ENCODE measurements at regions not wholly inside any gene's neighbourhood (a gene's known extent, or its start where the extent isn't known, plus 50 kb on each side); places are given as distances from the start of the nearest gene placed in this dataset.
"Not testable (repeated sequence)": the region's sequence is repeated elsewhere in the genome, so short reads cannot be mapped to it uniquely, and the experiment has no call there.

DNA sequence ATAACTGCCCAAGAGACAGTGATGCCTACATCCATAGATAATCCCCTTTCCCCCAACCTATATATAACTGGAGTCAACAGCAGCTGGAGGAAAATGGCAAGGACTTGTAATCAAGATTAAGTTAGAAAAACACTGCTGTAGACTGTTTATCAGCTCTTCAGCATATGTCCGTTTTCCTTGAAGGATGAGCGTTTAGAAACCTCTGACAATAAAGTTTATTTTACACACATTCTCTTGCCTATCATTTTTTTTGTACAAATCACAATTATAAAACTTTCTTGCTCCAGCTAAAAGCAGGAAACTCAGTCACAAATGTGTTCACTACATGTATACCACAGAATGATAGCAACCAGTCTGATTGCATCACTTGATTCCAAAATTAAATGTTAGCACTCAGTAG lies 50.8 kb downstream of the PPIAL4G start:
- not testable (repeated sequence) for DNase-seq

DNA sequence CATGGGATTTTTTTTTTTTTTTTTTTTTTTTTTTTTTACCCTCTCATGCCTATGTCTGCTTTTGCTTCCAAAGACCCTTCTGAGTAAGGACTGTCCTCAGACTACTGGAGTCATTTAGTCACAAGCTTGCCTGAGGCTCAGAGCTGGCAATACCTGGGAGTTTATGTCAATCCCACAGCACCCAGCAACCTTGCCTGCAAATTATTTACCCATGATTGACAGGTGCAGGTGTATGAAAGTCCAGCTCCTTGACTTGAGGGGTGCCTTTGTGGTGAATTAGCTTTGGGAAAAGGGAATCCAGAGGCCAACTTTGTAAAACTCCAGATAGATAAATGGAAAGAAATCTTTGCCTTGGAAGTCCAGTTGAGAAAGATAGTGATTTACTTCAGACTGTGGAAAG lies 53.2 kb downstream of the PPIAL4G start:
- DNase-seq = not testable (repeated sequence)

DNA sequence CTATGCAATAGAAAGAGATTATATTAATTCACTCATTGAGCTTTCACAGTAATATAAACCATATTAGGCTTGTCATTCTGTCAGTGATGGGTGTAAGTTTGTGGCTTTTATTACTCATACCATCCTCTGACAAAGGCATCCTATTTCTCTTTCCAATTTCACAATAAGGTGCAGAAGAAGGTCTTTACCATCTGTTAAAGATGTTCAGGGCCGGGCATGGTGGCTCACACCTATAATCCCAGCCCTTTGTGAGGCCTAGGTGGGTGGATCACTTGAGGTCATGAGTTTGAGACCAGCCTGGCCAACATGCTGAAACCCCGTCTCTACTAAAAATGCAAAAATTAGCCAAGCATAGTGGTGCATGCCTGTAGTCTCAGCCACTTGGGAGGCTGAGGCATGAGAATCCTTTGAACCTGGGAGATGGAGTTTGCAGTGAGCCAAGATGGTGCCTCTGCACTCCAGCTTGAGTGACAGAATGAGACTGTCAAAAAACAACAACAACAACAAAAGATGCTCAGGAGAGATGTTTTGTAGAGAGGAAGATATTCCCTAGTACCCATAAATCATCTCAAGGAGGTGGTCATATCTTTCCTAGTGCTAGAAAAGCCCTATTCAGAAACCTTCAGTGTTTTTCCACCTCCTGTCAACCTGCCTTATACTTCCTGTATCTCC lies 56.0 kb downstream of the PPIAL4G start:
- DNase-seq = not testable (repeated sequence)

GRCh38 chr1:148426385-148426784 lies 56.7 kb downstream of the PPIAL4G start:
- not testable (repeated sequence) for DNase-seq

DNA sequence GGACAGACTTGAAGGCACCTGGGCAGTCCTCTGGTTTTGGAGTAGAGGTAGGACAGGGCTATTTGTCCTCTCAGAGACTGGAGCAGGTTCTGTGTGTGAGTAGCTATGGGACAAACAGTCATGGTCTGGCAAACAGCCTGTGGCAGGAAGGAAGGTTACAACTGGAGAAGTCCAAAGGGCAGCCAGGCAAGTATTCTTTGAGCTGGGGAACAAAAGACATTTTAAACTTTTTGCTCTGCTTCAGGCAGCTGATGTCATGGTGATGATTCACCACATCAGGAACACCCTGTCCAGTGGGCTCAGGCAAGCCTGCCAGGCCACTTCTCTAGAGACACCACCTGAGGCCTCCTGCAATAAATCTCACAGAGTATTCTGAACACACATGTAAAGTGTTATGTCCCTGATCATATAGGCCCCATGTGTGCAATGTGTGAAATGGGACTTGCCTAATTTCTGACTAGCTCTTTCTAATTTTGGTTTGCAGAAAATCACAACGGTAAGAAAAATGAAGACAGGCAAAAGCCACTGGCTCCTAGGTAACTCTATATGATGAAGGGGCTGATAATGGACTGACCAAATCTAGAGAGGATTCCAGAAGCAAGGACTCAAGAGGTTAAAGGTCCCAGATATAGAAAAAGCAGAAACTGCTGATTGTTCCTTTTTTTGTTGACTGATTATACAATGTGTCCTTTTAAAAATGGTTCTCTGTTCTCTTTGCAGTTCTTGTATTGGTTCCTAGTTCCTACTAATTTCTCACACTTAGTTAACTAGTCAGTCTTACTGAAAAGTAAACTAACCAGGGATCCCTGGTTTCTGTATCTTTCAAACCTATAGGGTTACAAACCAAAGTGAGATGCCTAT lies 58.7 kb downstream of the PPIAL4G start:
- not testable (repeated sequence) for DNase-seq

DNA sequence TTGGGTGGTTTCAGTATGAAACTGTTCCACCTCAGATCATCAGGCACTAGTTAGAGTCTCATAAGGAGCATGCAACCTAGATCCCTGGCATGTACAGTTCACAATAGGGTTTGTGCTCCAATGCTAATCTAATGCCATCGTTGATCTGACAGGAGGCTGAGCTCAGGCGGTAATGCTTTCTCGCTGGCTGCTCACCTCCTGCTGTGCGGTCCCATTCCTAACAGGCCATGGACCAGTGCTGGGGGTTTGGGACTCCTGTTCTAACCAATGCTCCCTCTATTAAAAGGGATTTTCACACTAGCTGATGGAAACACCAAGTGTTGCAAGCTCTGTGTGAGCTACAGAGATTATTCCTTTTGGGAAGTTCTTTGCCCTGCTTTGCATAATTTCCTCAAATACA lies 60.2 kb downstream of the PPIAL4G start:
- DNase-seq = not testable (repeated sequence)

GRCh38 chr1:148417241-148417640 lies 65.9 kb downstream of the PPIAL4G start:
- not testable (repeated sequence) for DNase-seq

GRCh38 chr1:148413385-148413784 lies 69.7 kb downstream of the PPIAL4G start:
- not testable (repeated sequence) for DNase-seq

- not testable (repeated sequence) for DNase-seq
These were observed 78.1 kb downstream of the PPIAL4G start for GRCh38 chr1:148404786-148405568.

DNA sequence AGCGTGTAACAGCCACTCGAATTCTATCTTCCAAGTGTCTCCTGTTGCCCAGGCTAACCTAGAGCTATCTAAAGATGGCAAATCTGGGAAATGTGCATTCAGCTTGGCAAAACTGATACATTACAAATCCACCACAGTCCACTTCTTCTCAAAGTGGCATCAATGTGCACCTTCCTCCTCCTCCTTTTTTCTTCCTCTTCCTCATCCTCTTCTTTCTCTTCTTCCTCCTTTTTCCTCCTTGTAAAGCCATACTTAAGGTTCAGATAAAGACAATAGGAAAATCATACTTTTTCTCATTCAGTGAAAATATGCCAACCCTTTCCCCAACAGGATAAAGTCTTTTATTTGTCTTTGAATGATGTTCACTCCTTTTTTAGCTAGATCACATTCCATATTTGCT lies 79.2 kb downstream of the PPIAL4G start:
- DNase-seq = not testable (repeated sequence)

DNA sequence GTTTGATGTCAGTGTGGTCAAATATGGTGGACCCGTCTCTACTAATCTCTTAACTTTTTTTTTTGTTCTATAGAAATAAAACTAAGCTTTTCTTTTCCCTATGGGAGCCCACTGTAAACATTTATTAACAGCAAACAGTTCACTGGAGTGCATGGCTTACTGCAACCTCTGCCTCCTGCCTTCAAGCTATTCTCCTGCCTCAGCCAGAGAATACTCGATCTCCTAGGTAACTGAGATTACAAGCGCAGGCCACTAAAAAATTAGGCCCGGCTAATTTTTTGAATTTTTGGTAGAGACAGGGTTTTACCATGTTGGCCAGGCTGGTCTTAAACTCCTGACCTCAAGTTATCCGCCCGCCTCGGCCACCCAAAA lies 80.0 kb downstream of the PPIAL4G start:
- DNase-seq = not testable (repeated sequence)

GRCh38 chr1:148402152-148403084 lies 80.7 kb downstream of the PPIAL4G start:
- DNase-seq = peak; percentile 85

DNA sequence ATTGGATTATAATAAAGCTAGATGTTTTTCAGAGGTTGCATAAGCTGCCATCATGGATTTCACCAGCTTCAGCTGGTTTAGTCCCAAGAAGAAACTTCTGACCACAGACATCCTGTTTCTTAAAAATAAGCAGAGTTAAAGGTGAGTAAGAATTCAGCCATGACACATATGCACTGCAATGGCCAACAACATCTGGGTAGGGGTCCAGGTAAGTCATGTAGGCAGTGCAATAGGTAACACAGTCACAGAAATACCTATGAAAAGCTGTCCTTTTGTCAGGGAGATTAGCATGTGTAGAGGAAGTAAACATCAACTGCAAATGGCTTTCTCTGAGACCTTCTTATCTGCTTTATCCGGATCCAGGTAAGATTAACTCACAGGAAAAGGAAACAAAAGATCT lies 85.6 kb downstream of the PPIAL4G start:
- DNase-seq = not testable (repeated sequence)

DNA sequence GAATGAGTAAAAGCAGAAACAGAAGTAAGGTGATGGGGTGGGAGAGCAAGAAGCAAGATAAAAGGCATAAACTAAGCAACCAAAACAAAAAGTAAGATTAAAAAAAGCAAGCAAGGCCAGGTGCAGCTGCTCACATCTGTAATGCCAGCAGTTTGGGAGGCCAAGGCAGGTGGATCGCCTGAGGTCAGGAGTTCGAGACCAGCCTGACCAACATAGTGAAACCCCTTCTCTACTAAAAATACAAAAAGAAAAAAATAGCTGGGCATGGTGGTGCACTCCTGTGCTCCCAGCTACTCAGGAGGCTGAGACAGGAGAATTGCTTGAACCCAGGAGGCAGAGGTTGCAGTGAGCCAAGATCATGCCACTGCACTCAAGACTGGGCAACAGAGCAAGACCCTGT lies 90.6 kb downstream of the PPIAL4G start:
- not testable (repeated sequence) for DNase-seq

DNA sequence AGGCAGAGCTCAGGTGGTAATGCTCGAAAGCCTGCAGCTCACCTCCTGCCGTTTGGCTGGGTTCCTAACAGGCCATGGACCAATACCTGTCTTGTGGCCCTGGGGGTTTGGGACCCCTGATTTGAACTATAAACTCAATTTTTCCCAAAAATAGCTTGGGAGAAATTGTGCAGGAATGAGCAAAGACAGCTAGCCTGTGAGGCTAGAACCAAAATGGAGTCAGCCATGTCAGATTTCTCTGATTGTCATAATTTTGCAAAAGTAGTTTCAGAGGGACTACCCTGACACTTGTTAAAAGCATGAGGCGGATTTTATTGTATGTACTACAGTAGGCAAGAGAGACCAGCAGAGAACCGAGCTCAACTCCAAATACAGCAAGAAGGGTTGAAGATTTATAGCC lies 91.8 kb downstream of the PPIAL4G start:
- DNase-seq = not testable (repeated sequence)

- no peak for DNase-seq
These were observed 94.1 kb downstream of the PPIAL4G start for GRCh38 chr1:148389027-148389339.

GRCh38 chr1:148388260-148389026 lies 94.7 kb downstream of the PPIAL4G start:
- peak; percentile 84 for DNase-seq

DNA sequence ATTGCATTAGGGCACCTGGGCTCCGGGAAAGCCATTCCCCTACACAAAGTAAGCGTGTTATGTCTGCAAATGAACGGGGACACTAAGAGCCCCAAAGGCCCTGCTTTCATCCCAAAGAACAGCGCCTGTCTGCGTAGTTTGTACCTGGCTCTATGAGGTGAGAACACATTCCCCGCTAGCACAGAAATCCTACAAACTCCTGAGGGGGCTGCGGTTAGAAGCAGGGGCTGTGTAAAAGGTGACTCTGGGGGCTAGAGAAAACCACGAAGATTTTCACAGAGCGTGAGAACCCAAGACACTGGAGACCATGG lies 95.2 kb downstream of the PPIAL4G start:
- not testable (repeated sequence) for DNase-seq

DNA sequence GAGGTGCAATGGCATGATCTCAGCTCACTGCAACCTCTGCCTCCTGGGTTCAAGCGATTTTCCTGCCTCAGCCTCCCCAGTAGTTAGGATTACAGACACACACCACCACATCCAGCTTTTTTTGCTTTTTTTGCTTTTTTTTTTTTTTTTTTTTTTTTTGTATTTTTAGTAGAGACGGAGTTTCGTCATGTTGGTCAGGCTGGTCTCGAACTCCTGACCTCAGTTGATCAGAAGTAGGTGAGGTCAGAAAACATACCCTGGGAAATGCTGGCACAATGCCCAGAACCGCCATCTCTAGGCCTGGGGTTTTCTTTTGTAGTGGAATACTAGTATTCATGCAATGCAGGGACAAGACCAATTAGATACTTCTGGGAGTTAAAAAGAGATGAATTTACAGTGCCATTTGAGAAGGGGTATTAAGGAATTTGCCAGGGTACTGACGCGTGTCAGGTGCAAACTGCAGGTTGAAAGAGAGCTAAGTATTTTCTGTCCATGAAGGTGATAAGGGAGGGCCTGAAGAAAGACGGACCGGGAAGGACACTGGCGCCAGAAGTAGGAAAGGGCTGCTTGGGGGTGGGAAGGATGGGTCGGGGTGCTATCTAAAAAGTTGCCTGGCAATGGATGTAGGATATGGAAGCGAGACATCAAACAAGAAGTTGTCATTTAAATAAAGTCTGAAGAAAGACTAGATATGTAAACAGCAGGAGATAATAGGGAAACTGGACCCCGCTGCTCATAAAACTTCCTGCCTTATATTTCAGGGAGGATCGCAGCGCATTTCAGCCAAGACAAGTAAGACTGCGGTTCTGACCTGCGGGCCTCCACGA lies 95.8 kb downstream of the PPIAL4G start:
- DNase-seq = not testable (repeated sequence)

DNA sequence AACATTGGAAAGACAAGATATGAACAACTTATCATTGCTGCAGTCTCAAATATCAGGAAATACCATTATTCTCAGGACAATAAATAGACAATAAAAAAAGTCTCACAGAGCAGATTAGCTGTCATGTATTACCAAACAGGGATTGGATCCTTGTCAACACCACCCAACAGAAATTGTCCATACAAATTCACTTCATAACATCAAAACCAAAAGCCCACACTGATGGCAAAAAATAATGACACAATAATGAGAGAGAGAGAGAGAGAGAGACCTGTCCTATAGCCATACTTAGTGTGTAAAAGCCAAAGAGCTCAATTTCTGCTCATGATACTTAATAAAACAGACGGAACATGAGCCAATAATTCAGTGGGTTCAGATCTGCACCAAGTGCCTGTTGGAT lies 96.5 kb downstream of the PPIAL4G start:
- no peak for DNase-seq

DNA sequence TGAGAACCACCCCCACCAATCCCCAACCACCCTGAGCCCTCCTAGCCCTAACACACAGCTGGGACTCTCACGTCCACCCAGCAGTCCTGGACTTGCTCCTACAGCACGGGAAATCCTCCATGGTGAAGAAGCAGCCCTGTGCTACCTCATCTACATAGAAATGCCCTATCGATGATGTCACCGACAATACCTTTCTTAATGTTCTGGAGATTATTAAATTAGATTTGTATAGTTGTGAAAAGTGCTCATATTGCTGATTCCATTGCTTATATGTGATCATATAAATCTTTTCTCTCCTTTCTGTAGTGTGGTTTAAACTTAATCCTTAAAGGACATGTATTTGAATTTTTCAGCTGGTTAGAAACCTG lies 97.1 kb downstream of the PPIAL4G start:
- DNase-seq = not testable (repeated sequence)
